ENCODE measurements at regions not wholly inside any gene's neighbourhood (a gene's known extent, or its start where the extent isn't known, plus 50 kb on each side); places are given as distances from the start of the nearest gene placed in this dataset.

GRCh38 chr7:68504716-68505115 lies 1093.6 kb upstream of the AUTS2 start:
- Histone ChIP-seq H3K36me3 (ENCODE audit: insufficient read depth, low read length) (no peaks in the 10 kb centered on the region), H3K9me3 (ENCODE audit: insufficient read depth, low read depth, low read length) (peaks cover 4% of the 10 kb centered on the region), H2AFZ (ENCODE audit: low read depth, low read length) (no peak overlapping the region), H3K27me3 (ENCODE audit: insufficient read depth, low read length) (no peaks in the 10 kb centered on the region), H3K4me3 (ENCODE audit: insufficient read depth, low read depth, low read length) (no peak overlapping the region), H3K4me2 (ENCODE audit: low read length) (no peak overlapping the region), H4K20me1 (ENCODE audit: insufficient read depth, low read length) (no peaks in the 10 kb centered on the region), H3K4me1 (ENCODE audit: insufficient read depth, low read length) (no peaks in the 10 kb centered on the region), H3K9ac (ENCODE audit: low read length) (no peak overlapping the region), H3K79me2 (ENCODE audit: insufficient read depth, low read length) (no peaks in the 10 kb centered on the region), H3K27ac (ENCODE audit: low read depth, low read length) (no peak overlapping the region)
- H3K36me3 Mint-ChIP-seq (ENCODE audit: low read depth, unreplicated experiment): no peaks in the 10 kb centered on the region
- H3K4me1 Mint-ChIP-seq (ENCODE audit: low read depth, unreplicated experiment): no peaks in the 10 kb centered on the region
- peaks cover 10% of the 10 kb centered on the region for H3K9me3 Mint-ChIP-seq (ENCODE audit: unreplicated experiment)
- no peak for FAIRE-seq
- no peak overlapping the region for H3K4me3 Mint-ChIP-seq (ENCODE audit: unreplicated experiment)
- TF ChIP-seq CTCF (IDR thresholded peaks at IDR 0.05; ENCODE audit: insufficient read depth, low read depth, low read length): no peak
- no peak overlapping the region for H3K27ac Mint-ChIP-seq (ENCODE audit: unreplicated experiment)
- no peaks in the 10 kb centered on the region for H3K27me3 Mint-ChIP-seq (ENCODE audit: low read depth, unreplicated experiment)
- peak; percentile 6 for DNase-seq (ENCODE audit: low read depth)

- Mint-ChIP-seq H3K4me3 (ENCODE audit: unreplicated experiment) (no peak overlapping the region), H3K4me1 (ENCODE audit: low read depth, unreplicated experiment) (no peaks in the 10 kb centered on the region), H3K9me3 (ENCODE audit: unreplicated experiment) (peaks cover 12% of the 10 kb centered on the region), H3K27me3 (ENCODE audit: low read depth, unreplicated experiment) (no peaks in the 10 kb centered on the region), H3K27ac (ENCODE audit: unreplicated experiment) (no peak overlapping the region), H3K36me3 (ENCODE audit: low read depth, unreplicated experiment) (no peaks in the 10 kb centered on the region)
- H3K4me2 ChIP-seq (ENCODE audit: low read length): no peak overlapping the region
- no peak for TF ChIP-seq CTCF (IDR thresholded peaks at IDR 0.05; ENCODE audit: insufficient read depth, low read depth, low read length)
- TF ChIP-seq EZH2 (IDR thresholded peaks at IDR 0.05; ENCODE audit: insufficient read depth, low read length): no peak
- peaks cover 4% of the 10 kb centered on the region for H3K9me3 ChIP-seq (ENCODE audit: insufficient read depth, low read depth, low read length)
- no peak overlapping the region for H3K27ac ChIP-seq (ENCODE audit: low read depth, low read length)
- no peaks in the 10 kb centered on the region for H3K36me3 ChIP-seq (ENCODE audit: insufficient read depth, low read length)
- no peak overlapping the region for H2AFZ ChIP-seq (ENCODE audit: low read depth, low read length)
- FAIRE-seq (no peak), DNase-seq (ENCODE audit: low read depth) (no peak)
- no peak overlapping the region for H3K9ac ChIP-seq (ENCODE audit: low read length)
- H4K20me1 ChIP-seq (ENCODE audit: insufficient read depth, low read length): no peaks in the 10 kb centered on the region
- H3K27me3 ChIP-seq (ENCODE audit: insufficient read depth, low read length): no peaks in the 10 kb centered on the region
- H3K4me1 ChIP-seq (ENCODE audit: insufficient read depth, low read length): no peaks in the 10 kb centered on the region
- no peak overlapping the region for H3K4me3 ChIP-seq (ENCODE audit: insufficient read depth, low read depth, low read length)
- H3K79me2 ChIP-seq (ENCODE audit: insufficient read depth, low read length): no peaks in the 10 kb centered on the region
These were observed 1092.6 kb upstream of the AUTS2 start for GRCh38 chr7:68505721-68506120.

GRCh38 chr7:68507668-68508067 lies 1090.6 kb upstream of the AUTS2 start:
- Histone ChIP-seq H3K4me3 (ENCODE audit: insufficient read depth, low read depth, low read length) (no peak overlapping the region), H3K9ac (ENCODE audit: low read length) (no peak overlapping the region), H3K9me3 (ENCODE audit: insufficient read depth, low read depth, low read length) (peaks cover 4% of the 10 kb centered on the region), H2AFZ (ENCODE audit: low read depth, low read length) (no peak overlapping the region), H3K79me2 (ENCODE audit: insufficient read depth, low read length) (no peaks in the 10 kb centered on the region), H3K4me2 (ENCODE audit: low read length) (no peak overlapping the region), H3K27me3 (ENCODE audit: insufficient read depth, low read length) (no peaks in the 10 kb centered on the region), H3K36me3 (ENCODE audit: insufficient read depth, low read length) (no peaks in the 10 kb centered on the region), H4K20me1 (ENCODE audit: insufficient read depth, low read length) (no peaks in the 10 kb centered on the region), H3K4me1 (ENCODE audit: insufficient read depth, low read length) (no peaks in the 10 kb centered on the region), H3K27ac (ENCODE audit: low read depth, low read length) (no peak overlapping the region)
- H3K4me3 Mint-ChIP-seq (ENCODE audit: unreplicated experiment): no peak overlapping the region
- H3K27me3 Mint-ChIP-seq (ENCODE audit: low read depth, unreplicated experiment): no peaks in the 10 kb centered on the region
- DNase-seq (ENCODE audit: low read depth): no peak
- no peak overlapping the region for H3K27ac Mint-ChIP-seq (ENCODE audit: unreplicated experiment)
- H3K4me1 Mint-ChIP-seq (ENCODE audit: low read depth, unreplicated experiment): no peaks in the 10 kb centered on the region
- H3K36me3 Mint-ChIP-seq (ENCODE audit: low read depth, unreplicated experiment): no peaks in the 10 kb centered on the region
- peaks cover 17% of the 10 kb centered on the region for H3K9me3 Mint-ChIP-seq (ENCODE audit: unreplicated experiment)
- FAIRE-seq: no peak
- TF ChIP-seq EZH2 (IDR thresholded peaks at IDR 0.05; ENCODE audit: insufficient read depth, low read length) (no peak), CTCF (IDR thresholded peaks at IDR 0.05; ENCODE audit: insufficient read depth, low read depth, low read length) (no peak)

Measured in astrocyte (in vitro differentiated cells and primary cell).